ENCODE measurements at regions not wholly inside any gene's neighbourhood (a gene's known extent, or its start where the extent isn't known, plus 50 kb on each side); places are given as distances from the start of the nearest gene placed in this dataset.

- no peak overlapping the region for H3K4me3 Mint-ChIP-seq
- ChIA-PET POLR2A (no interaction called here), CTCF (no interaction called here)
- H3K36me3 Mint-ChIP-seq, result no peaks in the 10 kb centered on the region
- DNase-seq (no peak), ATAC-seq (replicated peaks in 1 of 4) (no peak)
- H3K9me3 ChIP-seq, result no peaks in the 10 kb centered on the region
- no peak overlapping the region for H3K27ac Mint-ChIP-seq
- no peak overlapping the region for H3K27ac ChIP-seq (ENCODE audit: low read length)
- H3K36me3 ChIP-seq (ENCODE audit: control insufficient read depth in 2 of 2, extremely low read depth in 1 of 2, insufficient read depth in 1 of 2, low read length in 1 of 2), result no peaks in the 10 kb centered on the region
- 36% methylated on average over 1 of the region's 4 CpGs for WGBS (ENCODE audit: insufficient coverage)
- no peaks in the 10 kb centered on the region for H3K9me3 Mint-ChIP-seq
- H3K4me3 ChIP-seq (ENCODE audit: control insufficient read depth in 1 of 2, extremely low read depth in 1 of 2, low read length in 1 of 2), result no peak overlapping the region
- H3K27me3 ChIP-seq (replicated peaks in 1 of 2; ENCODE audit: control insufficient read depth in 2 of 2, extremely low read depth in 1 of 2, insufficient read depth in 2 of 2, low read length in 1 of 2), result peaks cover 0 to 3% of the 10 kb centered on the region in 2 experiments
- H3K4me1 Mint-ChIP-seq, result peaks cover 6 to 19% (median 16%) of the 10 kb centered on the region in 3 donors
- H3K27me3 Mint-ChIP-seq, result no peaks in the 10 kb centered on the region
- no peaks in the 10 kb centered on the region for H3K4me1 ChIP-seq (ENCODE audit: control insufficient read depth in 1 of 2, extremely low read depth in 1 of 2, insufficient read depth in 2 of 2, low read length in 2 of 2)
Observed at GRCh38 chr14:98607341-98607910, 664.6 kb downstream of the BCL11B start.

GRCh38 chr14:98608071-98609060 is 663.6 kb downstream of the BCL11B start:
- 82% methylated on average over 8 of the region's 11 CpGs for WGBS (ENCODE audit: insufficient coverage)
- Mint-ChIP-seq H3K36me3 (no peaks in the 10 kb centered on the region), H3K4me3 (no peak overlapping the region), H3K27me3 (no peaks in the 10 kb centered on the region), H3K9me3 (no peaks in the 10 kb centered on the region), H3K27ac (peak overlapping the region in 1 of 2 donors; percentile 81), H3K4me1 (peaks cover 6 to 19% (median 16%) of the 10 kb centered on the region in 3 donors)
- H3K9me3 ChIP-seq, result no peaks in the 10 kb centered on the region
- DNase-seq (peak in 8 of 35 experiments; percentile 5 to 42 (median 12)), ATAC-seq (replicated peaks in 1 of 4) (peak; percentile 31 to 94 (median 46))
- H3K27me3 ChIP-seq (replicated peaks in 1 of 2; ENCODE audit: control insufficient read depth in 2 of 2, extremely low read depth in 1 of 2, insufficient read depth in 2 of 2, low read length in 1 of 2), result peaks cover 0 to 3% of the 10 kb centered on the region in 2 experiments
- no peaks in the 10 kb centered on the region for H3K36me3 ChIP-seq (ENCODE audit: control insufficient read depth in 2 of 2, extremely low read depth in 1 of 2, insufficient read depth in 1 of 2, low read length in 1 of 2)
- no peak overlapping the region for H3K27ac ChIP-seq (ENCODE audit: low read length)
- ChIA-PET POLR2A (no interaction called here), CTCF (interaction anchor here in 1 of 2 donors (0.6 kb wide), 1 partner anchor 606 kb away, joined by 4 read pairs; no protein-coding TSS in a partner anchor)
- H3K4me1 ChIP-seq (ENCODE audit: control insufficient read depth in 1 of 2, extremely low read depth in 1 of 2, insufficient read depth in 2 of 2, low read length in 2 of 2), result no peaks in the 10 kb centered on the region
- no peak overlapping the region for H3K4me3 ChIP-seq (ENCODE audit: control insufficient read depth in 1 of 2, extremely low read depth in 1 of 2, low read length in 1 of 2)

- CTCF ChIA-PET, result no interaction called here
Observed at GRCh38 chr14:98612434-98613200, 659.4 kb downstream of the BCL11B start.

GRCh38 chr14:98614741-98615140 is 657.3 kb downstream of the BCL11B start:
- ChIA-PET POLR2A (no interaction called here), CTCF (interaction anchor here in 1 of 2 donors (0.6 kb wide), 1 partner anchor 431 kb away, joined by 3 read pairs; no protein-coding TSS in a partner anchor)
- ATAC-seq (replicated peaks in 1 of 4) (no peak), DNase-seq (no peak)
- Histone ChIP-seq H3K4me3 (ENCODE audit: control insufficient read depth in 1 of 2, extremely low read depth in 1 of 2, low read length in 1 of 2) (no peak overlapping the region), H3K27ac (ENCODE audit: low read length) (no peak overlapping the region), H3K4me1 (ENCODE audit: control insufficient read depth in 1 of 2, extremely low read depth in 1 of 2, insufficient read depth in 2 of 2, low read length in 2 of 2) (no peaks in the 10 kb centered on the region), H3K27me3 (replicated peaks in 1 of 2; ENCODE audit: control insufficient read depth in 2 of 2, extremely low read depth in 1 of 2, insufficient read depth in 2 of 2, low read length in 1 of 2) (no peaks in the 10 kb centered on the region), H3K36me3 (ENCODE audit: control insufficient read depth in 2 of 2, extremely low read depth in 1 of 2, insufficient read depth in 1 of 2, low read length in 1 of 2) (no peaks in the 10 kb centered on the region), H3K9me3 (no peaks in the 10 kb centered on the region)
- Mint-ChIP-seq H3K36me3 (no peaks in the 10 kb centered on the region), H3K9me3 (peaks cover 0 to 11% (median 5%) of the 10 kb centered on the region in 3 donors), H3K4me3 (no peak overlapping the region), H3K27ac (no peak overlapping the region), H3K4me1 (peaks cover 0 to under 1% (median 0%) of the 10 kb centered on the region in 3 donors), H3K27me3 (no peaks in the 10 kb centered on the region)
- WGBS (ENCODE audit: insufficient coverage), result 100% methylated on average over 2 of the region's 3 CpGs

More at GRCh38 chr14:98612434-98613200, 659.4 kb downstream of the BCL11B start:
- POLR2A ChIA-PET, result no interaction called here
- WGBS (ENCODE audit: insufficient coverage), result 88% methylated on average over 6 of the region's 6 CpGs
- Histone ChIP-seq H3K36me3 (ENCODE audit: control insufficient read depth in 2 of 2, extremely low read depth in 1 of 2, insufficient read depth in 1 of 2, low read length in 1 of 2) (no peaks in the 10 kb centered on the region), H3K27ac (ENCODE audit: low read length) (no peak overlapping the region), H3K4me3 (ENCODE audit: control insufficient read depth in 1 of 2, extremely low read depth in 1 of 2, low read length in 1 of 2) (no peak overlapping the region), H3K9me3 (no peaks in the 10 kb centered on the region), H3K27me3 (replicated peaks in 1 of 2; ENCODE audit: control insufficient read depth in 2 of 2, extremely low read depth in 1 of 2, insufficient read depth in 2 of 2, low read length in 1 of 2) (no peaks in the 10 kb centered on the region), H3K4me1 (ENCODE audit: control insufficient read depth in 1 of 2, extremely low read depth in 1 of 2, insufficient read depth in 2 of 2, low read length in 2 of 2) (no peaks in the 10 kb centered on the region)
- no peak overlapping the region for H3K27ac Mint-ChIP-seq
- H3K9me3 Mint-ChIP-seq, result peaks cover 0 to 5% (median 4%) of the 10 kb centered on the region in 3 donors
- no peak for DNase-seq
- no peaks in the 10 kb centered on the region for H3K36me3 Mint-ChIP-seq
- H3K4me1 Mint-ChIP-seq, result peaks cover 6 to 19% (median 16%) of the 10 kb centered on the region in 3 donors
- H3K4me3 Mint-ChIP-seq, result no peak overlapping the region
- H3K27me3 Mint-ChIP-seq, result no peaks in the 10 kb centered on the region
- no peak for ATAC-seq (replicated peaks in 1 of 4)

- Mint-ChIP-seq H3K36me3 (no peaks in the 10 kb centered on the region), H3K4me1 (no peaks in the 10 kb centered on the region), H3K27ac (no peak overlapping the region), H3K27me3 (no peaks in the 10 kb centered on the region), H3K4me3 (no peak overlapping the region), H3K9me3 (peaks cover 3 to 19% (median 14%) of the 10 kb centered on the region in 3 donors)
- no peak overlapping the region for H3K27ac ChIP-seq (ENCODE audit: low read length)
- POLR2A ChIA-PET, result no interaction called here
- WGBS (ENCODE audit: insufficient coverage), result no CpG with 5 or more reads among the region's 4 CpGs
- H3K27me3 ChIP-seq (replicated peaks in 1 of 2; ENCODE audit: control insufficient read depth in 2 of 2, extremely low read depth in 1 of 2, insufficient read depth in 2 of 2, low read length in 1 of 2), result no peaks in the 10 kb centered on the region
- no peaks in the 10 kb centered on the region for H3K36me3 ChIP-seq (ENCODE audit: control insufficient read depth in 2 of 2, extremely low read depth in 1 of 2, insufficient read depth in 1 of 2, low read length in 1 of 2)
- DNase-seq (no peak), ATAC-seq (replicated peaks in 1 of 4) (no peak)
- CTCF ChIA-PET, result no interaction called here
- H3K9me3 ChIP-seq, result no peaks in the 10 kb centered on the region
- H3K4me1 ChIP-seq (ENCODE audit: control insufficient read depth in 1 of 2, extremely low read depth in 1 of 2, insufficient read depth in 2 of 2, low read length in 2 of 2), result no peaks in the 10 kb centered on the region
- no peak overlapping the region for H3K4me3 ChIP-seq (ENCODE audit: control insufficient read depth in 1 of 2, extremely low read depth in 1 of 2, low read length in 1 of 2)
Observed at GRCh38 chr14:98622208-98623051, 649.6 kb downstream of the BCL11B start.
